Right lobe of liver (tissue), 4 donors: ENCODE measurements at regions not wholly inside any gene's neighbourhood (a gene's known extent, or its start where the extent isn't known, plus 50 kb on each side); places are given as distances from the start of the nearest gene placed in this dataset.

Experiments used
- POLR2A ChIP-seq: fragments of 450-650 bp; IDR thresholded peaks from one replicate; pipeline ENCODE4 v1.6.1; 2017; ENCODE audit warnings: antibody characterized with exemption, mild to moderate bottlenecking
- TF ChIP-seq, protein P1 (sequence below), 4 donors: fragments of 200-600 bp in 3 of 4; fragments of 450-650 bp in 1 of 4; IDR thresholded peaks; one replicate each; pipeline versions ENCODE4 v1.5.1 to v1.8.0; 2016 to 2022; ENCODE audit warnings: antibody characterized with exemption in 4 of 4, mild to moderate bottlenecking in 2 of 4
- donor health status: DM: no; HTN: no; CAD: no.
- donor health status: DM: no; HTN: no; CAD: no.
- donor health status: DM: no; HTN: yes; CAD: no.

DNA sequence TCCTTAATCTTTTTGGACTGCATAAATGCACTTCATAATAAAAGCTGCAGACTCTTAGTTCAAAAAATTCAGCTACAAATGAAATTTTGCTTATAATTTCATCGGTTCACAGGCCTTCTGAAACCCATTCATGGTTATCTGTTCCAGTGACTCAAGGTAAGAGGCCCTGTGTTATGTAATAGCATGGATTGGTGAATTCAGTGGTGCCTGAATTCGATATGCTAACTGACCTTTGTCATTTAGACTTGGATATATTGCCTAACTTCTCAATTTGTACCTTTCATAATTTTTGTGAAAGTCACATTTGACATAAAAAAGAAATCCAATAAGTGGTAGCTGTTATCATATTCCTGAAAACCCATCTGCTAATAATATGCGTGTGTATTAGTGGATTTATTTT, 349.9 kb upstream of the KIRREL3 start:
- no peak for TF ChIP-seq POLR2A
- TF ChIP-seq, protein P1, sequence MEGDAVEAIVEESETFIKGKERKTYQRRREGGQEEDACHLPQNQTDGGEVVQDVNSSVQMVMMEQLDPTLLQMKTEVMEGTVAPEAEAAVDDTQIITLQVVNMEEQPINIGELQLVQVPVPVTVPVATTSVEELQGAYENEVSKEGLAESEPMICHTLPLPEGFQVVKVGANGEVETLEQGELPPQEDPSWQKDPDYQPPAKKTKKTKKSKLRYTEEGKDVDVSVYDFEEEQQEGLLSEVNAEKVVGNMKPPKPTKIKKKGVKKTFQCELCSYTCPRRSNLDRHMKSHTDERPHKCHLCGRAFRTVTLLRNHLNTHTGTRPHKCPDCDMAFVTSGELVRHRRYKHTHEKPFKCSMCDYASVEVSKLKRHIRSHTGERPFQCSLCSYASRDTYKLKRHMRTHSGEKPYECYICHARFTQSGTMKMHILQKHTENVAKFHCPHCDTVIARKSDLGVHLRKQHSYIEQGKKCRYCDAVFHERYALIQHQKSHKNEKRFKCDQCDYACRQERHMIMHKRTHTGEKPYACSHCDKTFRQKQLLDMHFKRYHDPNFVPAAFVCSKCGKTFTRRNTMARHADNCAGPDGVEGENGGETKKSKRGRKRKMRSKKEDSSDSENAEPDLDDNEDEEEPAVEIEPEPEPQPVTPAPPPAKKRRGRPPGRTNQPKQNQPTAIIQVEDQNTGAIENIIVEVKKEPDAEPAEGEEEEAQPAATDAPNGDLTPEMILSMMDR (IDR thresholded peaks at IDR 0.05), result no peak
